ENCODE measurements at regions not wholly inside any gene's neighbourhood (a gene's known extent, or its start where the extent isn't known, plus 50 kb on each side); places are given as distances from the start of the nearest gene placed in this dataset.

DNA sequence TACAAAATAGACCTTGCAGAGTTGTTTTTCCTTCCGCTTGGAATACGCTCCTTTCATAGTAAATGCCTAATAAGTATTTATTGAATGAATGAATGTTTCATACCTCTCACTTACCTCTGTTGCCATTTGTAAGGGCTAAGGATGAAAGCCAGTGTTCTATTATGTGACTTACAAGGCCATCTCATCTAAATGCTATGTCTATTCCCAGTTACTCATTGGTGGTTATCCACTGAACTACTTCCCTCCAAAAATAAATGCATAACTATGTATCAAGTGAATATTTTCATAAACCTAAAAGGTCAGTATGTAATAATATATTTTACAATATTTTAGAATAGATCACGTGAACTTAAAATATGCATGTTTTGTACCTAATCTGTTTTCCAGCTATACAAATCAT is 670.5 kb upstream of the RGMB start:
- no peak for DNase-seq
- ChIA-PET POLR2A (no interaction called here), CTCF (no interaction called here)
- H3K9me3 Mint-ChIP-seq (ENCODE audit: low read depth) = no peaks in the 10 kb centered on the region
- no peak overlapping the region for H3K4me3 Mint-ChIP-seq
- no peaks in the 10 kb centered on the region for H3K4me1 Mint-ChIP-seq
- H3K27ac Mint-ChIP-seq = no peak overlapping the region
- intact Hi-C loops (cut with DNase I, micrococcal nuclease) = no loop called here
- no peak for ATAC-seq
- peaks cover 2% of the 10 kb centered on the region for H3K27me3 Mint-ChIP-seq
- no peaks in the 10 kb centered on the region for H3K36me3 Mint-ChIP-seq (ENCODE audit: low read depth)

DNA sequence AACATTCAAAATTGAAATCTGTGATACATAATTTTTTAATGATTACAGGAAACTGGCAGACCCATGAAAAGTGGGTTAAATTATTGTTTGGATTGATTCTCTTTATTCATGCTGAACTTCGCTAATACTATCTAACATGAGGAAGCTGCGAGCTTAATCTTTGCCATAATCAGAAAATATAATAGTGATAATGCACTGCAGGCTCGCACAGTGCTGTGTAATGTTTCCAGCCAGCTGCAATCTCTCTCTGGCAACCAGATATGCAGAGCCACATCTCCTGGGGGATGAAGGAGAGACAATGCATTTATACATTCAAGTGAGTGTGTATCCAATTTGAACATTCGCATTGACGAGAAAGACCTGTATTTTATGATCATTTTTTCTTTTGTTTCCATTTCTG is 669.7 kb upstream of the RGMB start:
- Mint-ChIP-seq H3K27ac (no peak overlapping the region), H3K9me3 (ENCODE audit: low read depth) (no peaks in the 10 kb centered on the region), H3K36me3 (ENCODE audit: low read depth) (no peaks in the 10 kb centered on the region), H3K27me3 (peaks cover 2% of the 10 kb centered on the region), H3K4me3 (no peak overlapping the region), H3K4me1 (no peaks in the 10 kb centered on the region)
- ATAC-seq (no peak), DNase-seq (no peak)
- intact Hi-C loops (cut with DNase I, micrococcal nuclease) = no loop called here
- CTCF ChIA-PET = no interaction called here
- POLR2A ChIA-PET = no interaction called here

DNA sequence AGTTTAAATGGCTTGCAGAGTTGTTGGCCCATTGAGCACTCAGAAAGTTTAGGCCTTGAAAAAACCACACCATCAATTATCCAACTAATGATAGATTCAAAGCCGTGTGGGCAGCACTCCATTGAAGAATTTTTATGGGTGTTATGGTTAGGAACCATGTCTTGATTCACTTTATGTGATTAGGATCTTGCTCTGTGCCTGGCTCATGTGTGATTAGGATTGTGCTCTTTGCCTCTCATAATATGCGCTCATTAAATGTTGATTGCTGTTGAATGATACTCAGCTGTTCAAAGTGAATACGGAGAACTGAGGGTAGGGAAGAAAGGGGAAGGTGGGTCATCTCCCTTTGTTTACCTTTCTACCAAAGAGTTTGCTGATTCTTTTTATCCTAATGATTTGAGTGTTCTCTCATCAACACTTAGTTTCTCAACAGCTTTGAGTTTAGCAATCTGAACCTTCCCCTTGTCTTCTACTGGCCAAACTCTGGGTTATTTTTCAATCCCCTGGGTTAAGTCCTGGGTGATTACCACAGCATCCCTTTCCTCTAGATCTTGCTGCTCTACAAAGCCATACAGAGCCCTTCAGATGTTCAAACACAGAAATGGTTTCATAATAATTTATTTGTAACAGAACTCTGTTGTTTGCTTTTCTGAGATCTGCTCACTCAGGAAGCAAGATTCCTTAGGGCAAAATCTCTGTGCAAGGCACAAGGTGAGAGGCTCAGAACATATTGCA is 668.8 kb upstream of the RGMB start:
- Mint-ChIP-seq H3K9me3 (ENCODE audit: low read depth) (no peaks in the 10 kb centered on the region), H3K27me3 (peaks cover 2% of the 10 kb centered on the region), H3K27ac (no peak overlapping the region), H3K4me3 (no peak overlapping the region), H3K36me3 (ENCODE audit: low read depth) (no peaks in the 10 kb centered on the region), H3K4me1 (no peaks in the 10 kb centered on the region)
- CTCF ChIA-PET = no interaction called here
- intact Hi-C loops (cut with DNase I, micrococcal nuclease) = no loop called here
- ATAC-seq = no peak
- POLR2A ChIA-PET = no interaction called here
- no peak for DNase-seq

DNA sequence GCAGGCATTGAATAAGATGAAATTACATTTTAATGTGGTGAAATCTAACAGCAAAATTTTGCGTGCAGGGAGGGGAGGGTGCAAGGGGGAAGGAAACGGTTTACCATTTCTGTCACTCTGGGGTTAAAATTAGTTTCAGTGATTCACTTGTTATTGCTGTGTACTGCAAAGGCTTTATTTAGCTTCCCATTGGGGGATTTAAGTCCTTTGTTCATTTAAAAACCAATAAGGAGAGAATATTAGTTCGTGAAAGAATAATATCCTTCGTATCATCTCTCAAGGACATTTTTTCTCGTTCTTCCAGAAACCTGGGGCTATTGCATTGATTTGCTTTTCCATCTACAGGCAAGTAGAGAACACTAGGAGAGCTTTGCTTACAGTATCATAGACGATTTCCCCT is 667.8 kb upstream of the RGMB start:
- no peaks in the 10 kb centered on the region for H3K9me3 Mint-ChIP-seq (ENCODE audit: low read depth)
- intact Hi-C loops (cut with DNase I, micrococcal nuclease) = no loop called here
- no peak overlapping the region for H3K27ac Mint-ChIP-seq
- DNase-seq (no peak), ATAC-seq (no peak)
- CTCF ChIA-PET = no interaction called here
- peaks cover 2% of the 10 kb centered on the region for H3K27me3 Mint-ChIP-seq
- H3K4me1 Mint-ChIP-seq = no peaks in the 10 kb centered on the region
- POLR2A ChIA-PET = no interaction called here
- no peaks in the 10 kb centered on the region for H3K36me3 Mint-ChIP-seq (ENCODE audit: low read depth)
- no peak overlapping the region for H3K4me3 Mint-ChIP-seq

- no peak for DNase-seq
- Mint-ChIP-seq H3K4me3 (no peak overlapping the region), H3K36me3 (ENCODE audit: low read depth) (no peaks in the 10 kb centered on the region), H3K4me1 (no peaks in the 10 kb centered on the region), H3K27ac (no peak overlapping the region), H3K9me3 (ENCODE audit: low read depth) (no peaks in the 10 kb centered on the region), H3K27me3 (peaks cover 2% of the 10 kb centered on the region)
- CTCF ChIA-PET = no interaction called here
- no peak for ATAC-seq
- POLR2A ChIA-PET = no interaction called here
- intact Hi-C loops (cut with DNase I, micrococcal nuclease) = no loop called here
These were observed 667.1 kb upstream of the RGMB start for GRCh38 chr5:98106116-98107031.

DNA sequence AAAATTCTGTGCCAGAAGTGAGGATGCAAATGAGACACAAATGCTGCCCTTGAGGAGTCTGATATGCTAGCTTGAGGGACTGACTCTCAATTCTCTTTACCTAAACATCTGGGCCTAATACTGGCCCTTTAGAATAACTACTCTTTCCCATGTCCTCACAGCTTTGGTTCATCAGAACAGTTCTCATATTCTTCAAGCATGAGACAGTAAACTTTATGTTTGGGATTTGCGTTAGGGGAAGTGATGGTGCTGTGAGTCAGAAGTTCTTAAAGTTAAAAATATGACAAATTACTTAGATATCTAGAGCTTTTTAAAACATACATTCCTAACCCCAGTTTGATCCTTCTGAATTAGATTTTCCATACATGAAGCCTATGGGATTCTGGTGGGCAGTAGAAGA is 665.0 kb upstream of the RGMB start:
- ATAC-seq (no peak), DNase-seq (no peak)
- H3K4me3 Mint-ChIP-seq = no peak overlapping the region
- H3K36me3 Mint-ChIP-seq (ENCODE audit: low read depth) = no peaks in the 10 kb centered on the region
- ChIA-PET POLR2A (no interaction called here), CTCF (no interaction called here)
- H3K27ac Mint-ChIP-seq = no peak overlapping the region
- intact Hi-C loops (cut with DNase I, micrococcal nuclease) = no loop called here
- H3K9me3 Mint-ChIP-seq (ENCODE audit: low read depth) = no peaks in the 10 kb centered on the region
- H3K4me1 Mint-ChIP-seq = no peaks in the 10 kb centered on the region
- peaks cover 2% of the 10 kb centered on the region for H3K27me3 Mint-ChIP-seq

GRCh38 chr5:98109561-98110006 is 663.9 kb upstream of the RGMB start:
- Mint-ChIP-seq H3K9me3 (ENCODE audit: low read depth) (peaks cover under 1% of the 10 kb centered on the region), H3K4me3 (no peak overlapping the region), H3K27ac (no peak overlapping the region), H3K36me3 (ENCODE audit: low read depth) (no peaks in the 10 kb centered on the region), H3K4me1 (no peaks in the 10 kb centered on the region), H3K27me3 (peaks cover under 1% of the 10 kb centered on the region)
- CTCF ChIA-PET = no interaction called here
- no peak for ATAC-seq
- POLR2A ChIA-PET = no interaction called here
- intact Hi-C loops (cut with DNase I, micrococcal nuclease) = no loop called here
- DNase-seq = no peak

DNA sequence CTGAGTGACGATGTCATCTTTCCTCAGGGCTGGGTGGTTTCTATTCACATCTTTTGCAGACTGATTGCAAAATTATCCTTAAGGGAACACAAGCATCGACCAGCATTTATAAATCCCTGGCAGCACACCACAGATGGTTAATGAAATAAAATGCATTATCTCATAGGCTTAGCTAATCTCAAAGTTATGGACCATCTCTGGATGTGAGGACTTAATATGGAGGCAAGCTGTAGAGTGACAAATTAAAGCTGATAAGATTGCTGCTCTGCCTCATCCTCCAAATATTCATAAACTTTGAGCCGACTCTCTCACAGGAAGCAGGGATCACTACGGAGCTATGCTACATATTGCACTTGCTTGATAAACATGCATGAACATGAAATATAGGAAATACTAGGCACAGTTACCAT is 663.2 kb upstream of the RGMB start:
- intact Hi-C loops (cut with DNase I, micrococcal nuclease) = no loop called here
- no peaks in the 10 kb centered on the region for H3K27me3 Mint-ChIP-seq
- H3K4me3 Mint-ChIP-seq = no peak overlapping the region
- POLR2A ChIA-PET = no interaction called here
- CTCF ChIA-PET = no interaction called here
- ATAC-seq (no peak), DNase-seq (no peak)
- H3K36me3 Mint-ChIP-seq (ENCODE audit: low read depth) = no peaks in the 10 kb centered on the region
- H3K9me3 Mint-ChIP-seq (ENCODE audit: low read depth) = peaks cover 2% of the 10 kb centered on the region
- no peaks in the 10 kb centered on the region for H3K4me1 Mint-ChIP-seq
- no peak overlapping the region for H3K27ac Mint-ChIP-seq

DNA sequence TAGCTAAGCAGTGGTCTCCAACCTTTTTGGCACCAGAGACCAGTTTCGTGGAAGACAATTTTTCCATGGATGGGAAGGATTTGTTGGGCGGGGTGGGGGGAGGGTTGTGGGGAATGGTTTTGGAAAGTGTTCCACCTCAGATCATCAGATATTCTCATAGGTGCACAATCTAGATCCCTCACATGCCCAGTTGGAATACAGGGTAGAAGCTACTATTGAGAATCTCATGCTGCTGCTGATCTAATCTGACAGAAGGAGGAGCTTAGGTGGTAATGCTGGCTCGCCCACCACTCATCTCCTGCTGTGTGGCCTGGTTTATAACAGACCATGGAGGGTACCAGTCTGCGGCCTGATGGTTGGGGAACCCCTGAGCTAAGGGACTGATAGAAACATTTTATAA is 662.7 kb upstream of the RGMB start:
- no peak overlapping the region for H3K4me3 Mint-ChIP-seq
- H3K36me3 Mint-ChIP-seq (ENCODE audit: low read depth) = no peaks in the 10 kb centered on the region
- H3K27ac Mint-ChIP-seq = no peak overlapping the region
- ATAC-seq (no peak), DNase-seq (no peak)
- peaks cover 2% of the 10 kb centered on the region for H3K9me3 Mint-ChIP-seq (ENCODE audit: low read depth)
- no peaks in the 10 kb centered on the region for H3K27me3 Mint-ChIP-seq
- H3K4me1 Mint-ChIP-seq = no peaks in the 10 kb centered on the region
- CTCF ChIA-PET = no interaction called here
- intact Hi-C loops (cut with DNase I, micrococcal nuclease) = no loop called here
- POLR2A ChIA-PET = no interaction called here

GRCh38 chr5:98111686-98112085 is 661.8 kb upstream of the RGMB start:
- Mint-ChIP-seq H3K4me1 (no peaks in the 10 kb centered on the region), H3K36me3 (ENCODE audit: low read depth) (no peaks in the 10 kb centered on the region), H3K27ac (no peak overlapping the region), H3K9me3 (ENCODE audit: low read depth) (peaks cover 2% of the 10 kb centered on the region), H3K27me3 (no peaks in the 10 kb centered on the region), H3K4me3 (no peak overlapping the region)
- no peak for ATAC-seq
- DNase-seq = no peak
- POLR2A ChIA-PET = no interaction called here
- intact Hi-C loops (cut with DNase I, micrococcal nuclease) = no loop called here
- CTCF ChIA-PET = interaction anchor here (1.4 kb wide), 1 partner anchor 24 kb away, joined by 4 read pairs; no protein-coding TSS in a partner anchor

- DNase-seq (no peak), ATAC-seq (no peak)
- Mint-ChIP-seq H3K9me3 (ENCODE audit: low read depth) (no peaks in the 10 kb centered on the region), H3K4me1 (no peaks in the 10 kb centered on the region), H3K27ac (no peak overlapping the region), H3K4me3 (no peak overlapping the region), H3K27me3 (peaks cover 2% of the 10 kb centered on the region), H3K36me3 (ENCODE audit: low read depth) (no peaks in the 10 kb centered on the region)
- CTCF ChIA-PET = no interaction called here
- intact Hi-C loops (cut with DNase I, micrococcal nuclease) = no loop called here
- POLR2A ChIA-PET = no interaction called here
These were observed 652.2 kb upstream of the RGMB start for GRCh38 chr5:98121036-98121936.
